Activated T-helper 1 cell treated with anti-CD3 and anti-CD28 coated beads, Interleukin-2, amount 50 U/mL, for 16 hours (primary cell): ENCODE measurements at regions not wholly inside any gene's neighbourhood (a gene's known extent, or its start where the extent isn't known, plus 50 kb on each side); places are given as distances from the start of the nearest gene placed in this dataset.

ENCODE experiments used
- DNase-seq, 2 donors: peaks; one replicate each; pipeline ENCODE4 v3.0.0-alpha.2; 2020; ENCODE audit warnings: low read depth in 1 of 2, low spot score in 1 of 2

GRCh38 chr2:236887953-236888793 is 197.5 kb upstream of the COPS8 start:
- DNase-seq = no peak

DNA sequence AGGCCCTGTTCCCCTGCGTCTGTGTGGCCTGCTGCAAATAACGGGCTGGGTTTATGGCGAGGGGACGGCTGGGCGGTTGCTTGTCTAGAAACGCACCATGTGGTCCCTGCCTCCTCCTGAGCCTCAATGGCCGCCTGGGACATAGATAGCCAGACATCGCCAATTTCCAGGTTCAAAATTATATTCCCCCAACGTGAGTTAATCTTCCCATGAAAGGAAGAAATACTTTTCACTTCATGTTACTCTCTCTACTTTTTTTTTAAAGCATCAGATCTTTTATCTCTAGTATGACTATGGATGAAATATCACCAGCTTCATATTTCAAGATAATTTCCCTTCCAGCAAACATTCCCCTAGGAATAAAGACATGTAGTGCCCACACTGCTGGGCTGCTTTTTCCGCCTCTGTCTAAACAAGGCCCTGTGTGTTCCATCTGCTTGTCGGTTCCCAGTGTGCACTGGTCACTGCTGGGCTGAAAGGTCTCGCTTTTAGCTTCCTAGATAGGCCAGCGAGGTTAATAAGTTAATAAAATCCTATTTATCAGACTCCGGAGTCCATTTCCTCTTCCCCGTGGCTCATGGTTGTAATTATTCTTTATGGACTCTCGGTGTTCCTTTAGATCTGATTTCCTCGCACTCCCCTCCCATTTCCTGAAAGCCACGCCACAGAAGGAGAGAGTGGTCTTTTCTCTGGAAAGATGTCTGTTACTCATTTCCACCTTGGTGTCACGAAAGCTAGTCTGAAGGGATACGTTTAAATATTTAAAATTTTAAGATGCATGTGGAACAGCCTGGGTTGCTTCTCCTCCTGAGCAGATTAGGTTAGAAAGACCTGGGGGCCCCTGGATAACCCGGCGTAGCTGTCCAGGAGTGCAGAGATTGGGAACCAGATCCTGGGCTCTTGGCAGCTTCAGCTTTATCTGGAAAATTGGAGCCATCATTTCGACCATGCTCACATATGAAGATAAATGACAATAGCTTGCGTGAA is 196.6 kb upstream of the COPS8 start:
- DNase-seq = no peak

GRCh38 chr2:236889791-236890704 is 195.6 kb upstream of the COPS8 start:
- DNase-seq = no peak

DNA sequence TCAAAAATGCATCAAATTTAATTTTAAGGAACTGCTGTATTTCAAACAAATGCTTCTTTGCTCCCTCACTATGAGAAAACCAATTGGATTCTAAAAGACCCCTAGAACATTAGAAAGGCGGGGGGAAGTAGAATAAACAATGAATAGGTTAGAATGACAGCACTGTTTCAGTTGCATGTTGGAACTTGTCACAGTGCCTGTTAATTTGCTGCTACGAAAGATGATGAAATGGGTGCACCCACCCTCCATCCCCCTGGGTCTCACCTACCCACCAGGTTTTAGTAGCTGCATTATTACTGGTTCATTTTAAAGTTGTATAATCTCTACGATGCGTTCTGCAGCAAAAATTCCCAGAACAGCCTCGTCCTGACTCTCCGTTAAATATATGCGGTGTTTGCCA is 193.0 kb upstream of the COPS8 start:
- DNase-seq = no peak

DNA sequence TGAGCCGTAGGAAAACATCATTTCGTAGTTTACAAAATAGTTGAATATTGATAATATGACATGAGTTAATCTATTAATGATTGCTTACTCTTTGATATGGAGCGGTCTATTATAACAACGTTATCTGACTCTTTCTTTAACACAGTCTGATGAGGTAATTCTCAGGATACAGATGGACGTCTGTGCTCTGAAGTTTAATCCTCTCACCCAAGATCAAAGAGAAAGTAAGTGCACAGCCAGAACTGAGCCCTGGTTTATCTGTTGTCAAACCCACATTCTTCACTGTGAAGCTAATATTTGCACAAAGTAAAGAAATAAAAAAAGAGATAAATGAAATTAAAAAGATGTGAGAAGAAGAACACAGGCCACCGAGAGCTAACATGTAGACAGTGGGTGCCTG is 190.9 kb upstream of the COPS8 start:
- no peak for DNase-seq

GRCh38 chr2:236895497-236895896 is 190.2 kb upstream of the COPS8 start:
- no peak for DNase-seq

DNA sequence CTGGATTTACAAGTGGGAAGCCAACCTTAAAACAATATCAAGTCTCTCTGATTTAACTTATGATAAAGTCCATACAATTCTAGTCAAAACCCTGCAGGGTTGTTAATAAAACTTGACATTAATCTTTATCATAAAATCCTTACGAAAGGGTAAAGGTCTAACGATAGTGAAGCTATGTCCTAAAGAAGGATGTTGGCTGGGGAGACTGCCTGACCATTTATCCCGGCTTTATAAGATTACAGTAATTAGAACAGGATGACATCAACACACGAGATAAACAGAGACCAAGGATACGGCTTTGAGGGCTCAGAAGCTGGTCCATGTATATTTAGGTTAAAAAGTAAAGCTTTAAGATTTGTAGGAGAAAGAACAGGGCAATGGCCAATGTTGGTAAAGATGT is 189.0 kb upstream of the COPS8 start:
- DNase-seq = no peak

- no peak for DNase-seq
Measured at GRCh38 chr2:236899146-236899545, 186.5 kb upstream of the COPS8 start.

GRCh38 chr2:236899950-236900640 is 185.6 kb upstream of the COPS8 start:
- no peak for DNase-seq

DNA sequence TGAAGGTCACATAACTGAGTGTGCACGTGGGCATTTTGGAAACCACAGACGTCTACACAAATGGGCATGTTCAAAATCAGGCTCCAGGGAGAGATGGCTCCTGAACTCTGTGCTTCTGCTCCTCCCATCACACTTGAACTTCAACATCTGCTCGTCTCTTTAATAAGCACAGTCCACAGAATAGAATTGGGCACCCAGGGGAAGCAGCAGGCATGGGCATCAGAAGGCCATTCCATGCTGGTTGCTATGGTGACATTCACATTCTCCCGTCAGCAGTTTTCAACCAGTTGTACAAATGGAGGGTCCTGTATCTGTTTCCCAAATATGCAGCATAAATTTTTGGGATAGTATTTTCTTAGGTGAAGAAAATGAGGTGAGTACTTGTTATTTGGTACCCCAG is 183.7 kb upstream of the COPS8 start:
- no peak for DNase-seq

DNA sequence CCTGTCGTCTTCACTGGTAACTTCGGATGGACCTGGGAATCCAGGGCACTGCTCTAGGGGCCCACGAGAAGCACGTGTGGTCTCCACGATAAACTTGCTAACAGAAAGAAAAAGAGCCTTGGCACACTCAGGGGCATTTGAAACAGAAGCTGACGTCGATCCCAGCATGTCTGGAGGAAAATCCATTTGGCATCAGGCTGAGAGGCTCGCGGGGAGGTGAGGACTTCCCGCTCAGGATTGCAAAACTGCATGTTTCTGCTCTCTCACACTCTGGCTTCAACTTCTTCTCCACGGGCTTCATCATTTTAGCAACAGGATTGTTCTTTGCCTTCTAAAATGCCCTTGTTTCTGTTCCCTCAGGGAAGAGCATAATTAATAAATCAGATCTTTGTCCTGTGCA is 181.7 kb upstream of the COPS8 start:
- DNase-seq = no peak

DNA sequence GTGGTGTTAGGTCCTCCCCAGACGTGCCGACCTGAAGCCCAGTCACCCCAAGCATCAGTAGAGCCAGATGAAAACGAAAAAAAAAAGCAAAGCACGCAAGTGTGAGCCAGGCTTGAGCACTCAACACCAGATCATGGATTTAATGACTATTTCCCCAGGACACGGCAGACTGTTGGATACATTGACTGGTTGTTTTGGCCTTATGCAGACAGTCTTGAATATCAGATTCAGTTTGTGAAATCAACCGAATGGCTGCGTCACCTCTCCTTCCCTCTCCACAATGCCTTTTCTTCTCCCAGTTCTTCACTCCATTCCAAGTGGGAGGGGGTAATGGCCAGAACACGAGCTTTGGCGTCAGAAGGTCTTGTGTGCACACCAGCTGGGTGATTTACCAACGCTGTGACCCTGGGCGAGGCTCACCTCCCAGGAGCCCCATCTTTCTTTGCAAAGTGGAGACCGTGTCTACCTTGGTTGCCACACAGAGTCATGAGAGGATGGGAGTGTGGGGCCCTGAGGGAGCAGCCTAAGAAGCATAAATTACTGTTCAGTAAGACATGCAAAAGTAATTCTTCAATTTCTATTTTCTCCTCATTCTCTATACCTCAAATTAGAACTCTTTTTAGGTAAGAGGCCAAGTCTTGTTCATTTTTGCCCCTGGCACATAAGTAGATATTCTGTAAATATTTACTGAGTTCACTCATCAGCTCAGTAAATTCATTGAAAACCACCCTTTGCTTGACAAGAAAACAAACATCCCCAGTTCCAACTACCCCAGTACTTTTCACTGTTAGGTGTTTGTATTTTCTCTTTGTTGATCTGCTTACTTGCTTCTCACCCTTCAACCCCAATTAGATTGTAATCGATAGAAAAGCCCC is 181.1 kb upstream of the COPS8 start:
- DNase-seq = no peak

- DNase-seq = no peak
Measured at GRCh38 chr2:236905976-236906375, 179.7 kb upstream of the COPS8 start.

DNA sequence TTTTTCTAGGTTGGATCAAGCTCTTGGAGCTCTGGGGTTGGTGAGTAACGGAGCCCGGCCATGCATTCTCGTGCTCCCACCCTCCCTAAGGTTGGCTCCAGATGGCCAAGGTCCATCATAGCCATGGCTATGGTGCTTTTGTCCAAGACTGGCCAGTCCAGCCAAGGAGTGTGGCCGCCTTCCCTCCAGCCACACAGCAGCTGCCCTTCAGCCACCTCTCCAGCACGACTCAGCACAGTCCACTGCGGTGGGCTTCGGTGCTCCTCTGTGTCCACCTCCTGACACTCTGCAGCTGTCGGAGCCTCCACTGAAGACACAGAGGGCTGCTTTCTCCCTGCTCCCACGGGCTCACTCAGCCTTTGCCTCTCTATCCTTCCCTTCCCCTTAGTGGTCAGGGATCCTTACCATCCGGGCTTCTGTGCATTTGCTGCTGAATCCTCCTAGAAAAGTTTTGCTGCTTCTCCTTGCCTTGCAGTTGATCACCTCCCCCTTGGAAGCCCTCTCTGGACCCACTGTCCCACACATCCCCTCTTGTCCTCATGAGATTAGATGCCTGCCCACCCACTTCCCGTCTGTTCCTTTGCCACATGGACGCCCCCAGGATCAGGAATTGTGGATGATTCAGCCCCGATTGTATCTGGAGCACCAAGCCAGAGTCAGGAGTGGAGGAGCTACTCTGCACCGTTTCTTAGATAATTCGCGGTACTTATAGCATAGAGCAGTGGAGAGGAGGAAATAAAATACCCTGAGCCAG is 177.1 kb upstream of the COPS8 start:
- no peak for DNase-seq

DNA sequence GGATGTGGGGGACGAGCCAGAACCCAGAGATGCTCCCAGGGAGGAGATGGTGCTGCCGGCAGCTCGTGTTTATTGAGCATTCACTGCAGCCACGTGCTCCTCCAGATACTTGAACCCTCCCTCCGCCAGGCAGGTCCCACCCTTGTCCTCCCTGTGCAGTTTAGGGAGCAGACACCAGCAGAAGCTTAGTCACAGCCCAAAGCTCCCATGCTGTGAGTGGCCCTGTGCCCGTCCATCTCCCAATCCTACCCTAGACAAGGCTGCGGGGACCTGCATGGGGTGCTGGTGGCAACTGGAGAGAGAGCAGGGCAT is 176.5 kb upstream of the COPS8 start:
- no peak for DNase-seq

DNA sequence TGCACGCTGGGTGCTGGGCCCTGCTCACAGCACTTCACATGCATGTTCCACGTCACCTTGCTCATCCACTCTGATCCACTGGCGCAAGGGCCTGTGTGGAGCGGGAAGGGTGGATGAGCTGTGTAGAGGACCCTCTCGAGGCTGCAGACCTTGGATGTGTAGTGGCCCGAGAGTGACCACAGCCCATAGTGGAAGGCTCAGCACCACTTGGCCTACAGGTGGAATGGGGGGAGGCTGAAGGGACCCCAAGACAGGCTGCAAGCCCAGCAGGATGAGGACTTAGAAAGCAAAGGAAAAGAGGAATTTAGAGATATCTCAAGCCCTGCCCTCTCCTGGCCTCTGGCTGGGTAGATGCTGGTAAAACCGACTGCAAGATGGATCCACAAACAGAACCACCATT is 175.9 kb upstream of the COPS8 start:
- no peak for DNase-seq

GRCh38 chr2:236910781-236911495 is 174.8 kb upstream of the COPS8 start:
- DNase-seq = no peak
